Brain microvascular endothelial cell (primary cell): ENCODE measurements at regions not wholly inside any gene's neighbourhood (a gene's known extent, or its start where the extent isn't known, plus 50 kb on each side); places are given as distances from the start of the nearest gene placed in this dataset.

ENCODE experiments used
- DNase-seq: peaks from one replicate; pipeline ENCODE4 v3.0.0-alpha.2; 2020
- H3K27ac ChIP-seq: fragments of 250-450 bp; sonication (Bioruptor Pico); 2 replicates; pipeline ENCODE4 v1.5.1; 2020; ENCODE audit warnings: mild to moderate bottlenecking, moderate library complexity
- H3K27me3 ChIP-seq: fragments of 250-450 bp; sonication (Bioruptor Pico); replicated peaks from 2 replicates; pipeline ENCODE4 v1.5.1; 2020; ENCODE audit warnings: mild to moderate bottlenecking
- H3K36me3 ChIP-seq: fragments of 250-450 bp; sonication (Bioruptor Pico); replicated peaks from 2 replicates; pipeline ENCODE4 v1.5.1; 2020; ENCODE audit warnings: mild to moderate bottlenecking
- H3K4me3 ChIP-seq: 2 replicates; pipeline ENCODE4 v1.5.1; 2011; ENCODE audit warnings: low read depth, mild to moderate bottlenecking, control low read depth, low read length, moderate library complexity
- in situ Hi-C: cut with HindIII; loops from 2 replicates; pipeline ENCODE4 v1.10.0; 2017; ENCODE audit warnings: low sequenced_read_pairs, low pct_ligation_motif_present
- TF ChIP-seq, protein P1 (sequence below): IDR thresholded peaks from 2 replicates; pipeline ENCODE4 v1.5.1; 2011; ENCODE audit warnings: low read depth, mild to moderate bottlenecking, moderate library complexity, low read length, control low read depth, inconsistent platforms; ENCODE audit errors: missing control alignments

DNA sequence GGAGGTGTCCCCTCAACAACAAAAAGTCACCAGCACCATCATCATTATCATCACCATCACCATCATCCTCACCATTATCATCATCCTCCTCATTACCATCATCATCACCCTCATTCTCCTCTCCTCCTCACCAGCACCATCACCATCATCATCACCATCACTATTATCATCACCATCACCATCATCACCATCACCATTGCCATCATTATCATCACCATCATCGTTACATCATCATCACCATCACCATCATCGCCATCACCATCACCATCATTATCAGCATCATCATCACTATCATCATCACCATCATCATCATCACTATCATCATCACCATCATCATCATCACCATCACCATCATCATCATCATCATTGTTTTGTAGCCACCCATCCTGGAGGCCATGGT lies 212.6 kb downstream of the MN1 start:
- no peak for DNase-seq
- H3K27ac ChIP-seq, result no peak overlapping the region
- in situ Hi-C loops, result no loop called here
- TF ChIP-seq, protein P1, sequence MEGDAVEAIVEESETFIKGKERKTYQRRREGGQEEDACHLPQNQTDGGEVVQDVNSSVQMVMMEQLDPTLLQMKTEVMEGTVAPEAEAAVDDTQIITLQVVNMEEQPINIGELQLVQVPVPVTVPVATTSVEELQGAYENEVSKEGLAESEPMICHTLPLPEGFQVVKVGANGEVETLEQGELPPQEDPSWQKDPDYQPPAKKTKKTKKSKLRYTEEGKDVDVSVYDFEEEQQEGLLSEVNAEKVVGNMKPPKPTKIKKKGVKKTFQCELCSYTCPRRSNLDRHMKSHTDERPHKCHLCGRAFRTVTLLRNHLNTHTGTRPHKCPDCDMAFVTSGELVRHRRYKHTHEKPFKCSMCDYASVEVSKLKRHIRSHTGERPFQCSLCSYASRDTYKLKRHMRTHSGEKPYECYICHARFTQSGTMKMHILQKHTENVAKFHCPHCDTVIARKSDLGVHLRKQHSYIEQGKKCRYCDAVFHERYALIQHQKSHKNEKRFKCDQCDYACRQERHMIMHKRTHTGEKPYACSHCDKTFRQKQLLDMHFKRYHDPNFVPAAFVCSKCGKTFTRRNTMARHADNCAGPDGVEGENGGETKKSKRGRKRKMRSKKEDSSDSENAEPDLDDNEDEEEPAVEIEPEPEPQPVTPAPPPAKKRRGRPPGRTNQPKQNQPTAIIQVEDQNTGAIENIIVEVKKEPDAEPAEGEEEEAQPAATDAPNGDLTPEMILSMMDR, result no peak
- no peak overlapping the region for H3K4me3 ChIP-seq
- no peaks in the 10 kb centered on the region for H3K27me3 ChIP-seq
- no peaks in the 10 kb centered on the region for H3K36me3 ChIP-seq

DNA sequence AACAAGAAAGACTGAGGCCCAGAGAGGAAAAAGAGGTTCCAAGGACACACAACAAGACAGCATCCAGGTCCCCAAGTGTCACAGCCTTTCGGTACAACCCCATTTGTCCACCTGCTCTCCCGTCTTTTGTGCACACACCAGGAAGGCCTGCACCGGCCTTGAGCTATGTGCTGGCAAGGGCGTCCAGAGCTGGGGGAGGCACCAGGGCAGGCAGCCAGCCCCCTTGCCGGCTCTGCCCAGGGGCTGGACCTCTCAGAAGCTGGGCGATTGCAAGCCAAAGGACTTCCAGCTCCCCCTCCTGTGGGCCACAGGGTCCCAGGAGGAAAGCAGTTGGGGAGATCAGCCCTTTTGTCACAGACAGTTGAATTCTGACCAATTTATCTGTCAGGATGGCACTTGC lies 210.5 kb downstream of the MN1 start:
- no peaks in the 10 kb centered on the region for H3K27me3 ChIP-seq
- TF ChIP-seq, protein P1, result no peak
- no peak overlapping the region for H3K4me3 ChIP-seq
- no peak for DNase-seq
- no peak overlapping the region for H3K27ac ChIP-seq
- H3K36me3 ChIP-seq, result no peaks in the 10 kb centered on the region
- in situ Hi-C loops, result no loop called here

DNA sequence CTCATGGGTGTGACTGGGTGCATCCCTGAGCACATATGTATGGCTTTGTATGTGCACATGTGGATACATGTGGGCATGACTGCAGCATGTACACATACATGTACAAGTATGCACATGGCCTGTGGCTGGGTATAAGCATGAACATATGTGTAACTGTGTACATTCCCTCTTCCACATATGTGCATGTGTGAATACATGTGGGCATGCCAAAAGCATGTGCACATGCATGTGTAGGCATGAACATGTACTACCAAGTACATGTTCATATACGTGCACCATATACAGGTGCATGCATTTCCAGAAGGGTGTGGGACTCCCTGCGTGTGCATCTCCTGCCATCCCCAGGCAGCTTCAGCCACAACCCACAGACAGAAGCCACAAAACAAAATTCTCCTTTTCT lies 208.2 kb downstream of the MN1 start:
- Histone ChIP-seq H3K27ac (no peak overlapping the region), H3K36me3 (no peaks in the 10 kb centered on the region), H3K27me3 (no peaks in the 10 kb centered on the region), H3K4me3 (no peak overlapping the region)
- TF ChIP-seq, protein P1, result no peak
- in situ Hi-C loops, result no loop called here
- no peak for DNase-seq

DNA sequence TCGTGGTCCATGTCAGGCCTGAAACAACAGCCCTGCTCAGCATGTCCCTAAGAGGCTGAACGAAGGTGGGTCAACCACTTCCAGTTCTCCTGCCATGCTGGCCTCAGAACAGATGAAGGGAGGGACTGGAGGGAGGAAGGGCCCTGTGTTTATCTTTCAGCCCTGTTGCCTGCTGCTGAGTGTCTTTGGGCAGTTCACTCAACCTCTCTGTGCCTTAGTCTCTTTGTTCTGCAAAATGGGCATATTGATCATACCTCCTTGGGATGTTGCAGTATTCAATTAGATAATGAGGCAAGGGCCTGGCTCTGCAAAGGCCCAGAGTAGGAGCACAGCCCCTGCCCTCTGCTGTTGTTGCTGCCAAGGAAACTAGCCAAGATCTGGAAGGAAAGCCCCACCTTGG lies 207.5 kb downstream of the MN1 start:
- Histone ChIP-seq H3K27ac (no peak overlapping the region), H3K4me3 (no peak overlapping the region), H3K36me3 (no peaks in the 10 kb centered on the region), H3K27me3 (no peaks in the 10 kb centered on the region)
- DNase-seq, result no peak
- in situ Hi-C loops, result no loop called here
- TF ChIP-seq, protein P1, result no peak

DNA sequence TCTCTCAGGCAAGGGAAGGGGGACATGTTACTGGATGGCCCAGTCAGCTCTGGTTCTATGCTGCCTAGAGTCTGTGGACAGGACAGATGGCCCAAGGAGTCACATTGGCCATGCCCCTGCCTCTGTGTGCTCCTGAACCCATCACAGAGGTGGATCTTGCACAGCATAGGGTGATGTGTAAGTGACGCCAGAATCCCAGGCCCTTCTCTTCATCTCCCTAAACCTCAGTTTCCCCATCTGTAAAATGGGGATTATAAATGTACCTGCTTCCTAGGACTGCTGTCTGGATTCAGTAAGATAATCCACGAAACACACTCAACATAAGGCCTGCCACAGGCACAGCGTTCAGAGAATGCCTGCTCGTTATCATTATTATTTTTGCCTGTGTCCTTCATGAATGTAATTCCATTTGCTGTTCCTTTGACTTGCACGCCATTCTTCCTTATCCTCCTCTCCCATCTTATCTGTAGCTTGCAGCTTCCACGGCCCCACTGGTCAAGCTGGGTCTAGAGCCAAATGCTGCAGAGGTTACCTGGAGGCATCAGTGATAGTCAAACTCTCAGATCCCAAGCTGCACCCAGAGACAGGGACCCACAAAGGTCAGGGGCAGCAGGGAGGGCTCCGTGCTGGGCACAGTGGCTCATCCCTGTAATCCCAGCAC lies 207.0 kb downstream of the MN1 start:
- DNase-seq, result no peak
- Histone ChIP-seq H3K27ac (no peak overlapping the region), H3K4me3 (no peak overlapping the region), H3K36me3 (no peaks in the 10 kb centered on the region), H3K27me3 (no peaks in the 10 kb centered on the region)
- in situ Hi-C loops, result no loop called here
- TF ChIP-seq, protein P1, result no peak
